Mammary epithelial cell (primary cell): ENCODE measurements at regions not wholly inside any gene's neighbourhood (a gene's known extent, or its start where the extent isn't known, plus 50 kb on each side); places are given as distances from the start of the nearest gene placed in this dataset.

Experiments used
- EZH2 ChIP-seq: IDR thresholded peaks from 2 replicates; pipeline ENCODE4 v1.6.1; 2012; ENCODE audit warnings: low read length, inconsistent platforms, borderline replicate concordance
- TF ChIP-seq, protein P1 (sequence below), 2 donors: IDR thresholded peaks in 1 of 2; conservative IDR thresholded peaks in 1 of 2; 2 replicates each; pipeline ENCODE4 v1.5.1; 2011 to 2012; ENCODE audit warnings: inconsistent platforms in 2 of 2, low read length in 2 of 2, mild to moderate bottlenecking in 2 of 2, control low read depth in 1 of 2, low read depth in 1 of 2; ENCODE audit not compliant: insufficient read depth in 1 of 2; ENCODE audit errors: extremely low read depth in 1 of 2

DNA sequence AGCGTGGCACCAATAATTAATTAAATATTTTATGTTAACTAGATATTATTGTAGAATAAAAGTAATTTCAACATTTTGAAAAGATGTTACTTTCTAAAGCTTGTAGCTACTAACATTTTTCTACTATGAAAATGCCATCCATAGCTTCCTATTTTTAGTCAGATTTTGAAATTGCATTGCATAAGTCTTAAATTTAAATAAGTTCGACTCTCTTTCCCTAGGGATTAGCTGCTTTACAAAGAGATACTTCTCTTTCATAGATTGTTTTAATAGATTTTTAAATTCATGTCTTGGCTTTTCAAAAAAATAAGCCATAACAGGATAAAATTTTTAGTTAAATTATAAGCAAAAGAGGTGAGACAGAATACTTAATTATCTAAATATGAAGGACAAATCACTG lies 1279.6 kb downstream of the KCNT2 start:
- TF ChIP-seq, protein P1, sequence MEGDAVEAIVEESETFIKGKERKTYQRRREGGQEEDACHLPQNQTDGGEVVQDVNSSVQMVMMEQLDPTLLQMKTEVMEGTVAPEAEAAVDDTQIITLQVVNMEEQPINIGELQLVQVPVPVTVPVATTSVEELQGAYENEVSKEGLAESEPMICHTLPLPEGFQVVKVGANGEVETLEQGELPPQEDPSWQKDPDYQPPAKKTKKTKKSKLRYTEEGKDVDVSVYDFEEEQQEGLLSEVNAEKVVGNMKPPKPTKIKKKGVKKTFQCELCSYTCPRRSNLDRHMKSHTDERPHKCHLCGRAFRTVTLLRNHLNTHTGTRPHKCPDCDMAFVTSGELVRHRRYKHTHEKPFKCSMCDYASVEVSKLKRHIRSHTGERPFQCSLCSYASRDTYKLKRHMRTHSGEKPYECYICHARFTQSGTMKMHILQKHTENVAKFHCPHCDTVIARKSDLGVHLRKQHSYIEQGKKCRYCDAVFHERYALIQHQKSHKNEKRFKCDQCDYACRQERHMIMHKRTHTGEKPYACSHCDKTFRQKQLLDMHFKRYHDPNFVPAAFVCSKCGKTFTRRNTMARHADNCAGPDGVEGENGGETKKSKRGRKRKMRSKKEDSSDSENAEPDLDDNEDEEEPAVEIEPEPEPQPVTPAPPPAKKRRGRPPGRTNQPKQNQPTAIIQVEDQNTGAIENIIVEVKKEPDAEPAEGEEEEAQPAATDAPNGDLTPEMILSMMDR (conservative IDR thresholded peaks at IDR 0.05 in 1 of 2, IDR thresholded peaks at IDR 0.05 in 1 of 2; ENCODE audit: extremely low read depth in 1 of 2, insufficient read depth in 1 of 2, low read depth in 1 of 2, low read length in 2 of 2): no peak
- TF ChIP-seq EZH2: no peak
